ENCODE measurements at regions not wholly inside any gene's neighbourhood (a gene's known extent, or its start where the extent isn't known, plus 50 kb on each side); places are given as distances from the start of the nearest gene placed in this dataset.
A peak's percentile ranks its signal among the peaks of the same experiment; 100 is the strongest.
"Not testable (repeated sequence)": the region's sequence is repeated elsewhere in the genome, so short reads cannot be mapped to it uniquely, and the experiment has no call there.

- peak in 1 of 2 experiments; percentile 41 for DNase-seq
Observed at GRCh38 chr6:90369024-90369519, 72.4 kb upstream of the BACH2 start.

- DNase-seq, result no peak
Observed at GRCh38 chr6:90368601-90369000, 72.0 kb upstream of the BACH2 start.

GRCh38 chr6:90368001-90368400 is 71.4 kb upstream of the BACH2 start:
- no peak for DNase-seq

GRCh38 chr6:90365565-90366219 is 69.0 kb upstream of the BACH2 start:
- no peak for DNase-seq

- no peak for DNase-seq
Observed at GRCh38 chr6:90365002-90365401, 68.4 kb upstream of the BACH2 start.

- DNase-seq, result no peak
Observed at GRCh38 chr6:90364286-90364685, 67.6 kb upstream of the BACH2 start.

GRCh38 chr6:90362318-90362717 is 65.7 kb upstream of the BACH2 start:
- DNase-seq, result no peak

- no peak for DNase-seq
Observed at GRCh38 chr6:90361174-90361573, 64.5 kb upstream of the BACH2 start.

GRCh38 chr6:90358036-90358770 is 61.6 kb upstream of the BACH2 start:
- DNase-seq, result not testable (repeated sequence)

- DNase-seq, result no peak
Observed at GRCh38 chr6:90356012-90356421, 59.4 kb upstream of the BACH2 start.

GRCh38 chr6:90354961-90355360 is 58.3 kb upstream of the BACH2 start:
- no peak for DNase-seq

GRCh38 chr6:90351696-90352095 is 55.1 kb upstream of the BACH2 start:
- DNase-seq, result no peak

- peak; percentile 40 to 42 for DNase-seq
Observed at GRCh38 chr6:90350689-90351554, 54.3 kb upstream of the BACH2 start.

- DNase-seq, result peak; percentile 52 to 54
Observed at GRCh38 chr6:90347411-90347851, 50.8 kb upstream of the BACH2 start.

GRCh38 chr6:90346729-90347128 is 50.1 kb upstream of the BACH2 start:
- DNase-seq, result no peak
